ENCODE measurements at regions not wholly inside any gene's neighbourhood (a gene's known extent, or its start where the extent isn't known, plus 50 kb on each side); places are given as distances from the start of the nearest gene placed in this dataset.

- H3K4me1 ChIP-seq, result no peaks in the 10 kb centered on the region
- intact Hi-C loops (cut with DNase I; ENCODE audit: low total_unique reads), result no loop called here
- no peak overlapping the region for H3K27ac ChIP-seq
- 94 to 96% methylated on average over 2 of the region's 2 CpGs for WGBS, 2 donors (ENCODE audit: low coverage in 1 of 2)
- TF ChIP-seq CTCF (IDR thresholded peaks at IDR 0.05), result no peak
- TF ChIP-seq POLR2AphosphoS5 (IDR thresholded peaks at IDR 0.05), result no peak
- in situ Hi-C loops (cut with MboI; ENCODE audit: low pct_ligation_motif_present in 1 of 4, low pct_unique_long_range_greater_than_20kb in 1 of 4, low sequenced_read_pairs in 3 of 4), result no loop called here
- H3K9me3 ChIP-seq, result no peaks in the 10 kb centered on the region
- H3K36me3 ChIP-seq, result no peaks in the 10 kb centered on the region
- H3K4me3 ChIP-seq, result no peak overlapping the region
- peaks cover 16% of the 10 kb centered on the region for H3K27me3 ChIP-seq
- no peak for DNase-seq
Measured at GRCh38 chr10:125491381-125491780, 191.6 kb downstream of the TEX36 start.

- Histone ChIP-seq H3K27me3 (peaks cover 25% of the 10 kb centered on the region), H3K27ac (no peak overlapping the region), H3K9me3 (no peaks in the 10 kb centered on the region), H3K4me1 (no peaks in the 10 kb centered on the region), H3K4me3 (no peak overlapping the region), H3K36me3 (no peaks in the 10 kb centered on the region)
- in situ Hi-C loops (cut with MboI; ENCODE audit: low pct_ligation_motif_present in 1 of 4, low pct_unique_long_range_greater_than_20kb in 1 of 4, low sequenced_read_pairs in 3 of 4), result no loop called here
- no peak for DNase-seq
- intact Hi-C loops (cut with DNase I; ENCODE audit: low total_unique reads), result no loop called here
- TF ChIP-seq POLR2A (IDR thresholded peaks at IDR 0.05) (no peak), POLR2AphosphoS5 (IDR thresholded peaks at IDR 0.05) (no peak), EP300 (IDR thresholded peaks at IDR 0.05; ENCODE audit: low read depth) (no peak), CTCF (IDR thresholded peaks at IDR 0.05) (no peak)
- 40 to 50% methylated on average over 4 to 6 of the region's 6 CpGs for WGBS, 2 donors (ENCODE audit: low coverage in 1 of 2)
Measured at GRCh38 chr10:125489731-125490130, 193.2 kb downstream of the TEX36 start.

- TF ChIP-seq EP300 (IDR thresholded peaks at IDR 0.05; ENCODE audit: low read depth) (no peak), POLR2AphosphoS5 (IDR thresholded peaks at IDR 0.05) (no peak), CTCF (IDR thresholded peaks at IDR 0.05) (no peak), POLR2A (IDR thresholded peaks at IDR 0.05) (no peak)
- Histone ChIP-seq H3K4me3 (no peak overlapping the region), H3K9me3 (no peaks in the 10 kb centered on the region), H3K27ac (no peak overlapping the region), H3K36me3 (no peaks in the 10 kb centered on the region), H3K4me1 (no peaks in the 10 kb centered on the region), H3K27me3 (peaks cover 38% of the 10 kb centered on the region)
- DNase-seq, result no peak
- intact Hi-C loops (cut with DNase I; ENCODE audit: low total_unique reads) (loop anchor here (2.0 kb wide), 1 partner anchor 33 kb away; no protein-coding TSS in a partner anchor), in situ Hi-C loops (cut with MboI; ENCODE audit: low pct_ligation_motif_present in 1 of 4, low pct_unique_long_range_greater_than_20kb in 1 of 4, low sequenced_read_pairs in 3 of 4) (no loop called here)
- 66 to 79% methylated on average over 4 of the region's 4 CpGs for WGBS, 2 donors (ENCODE audit: low coverage in 1 of 2)
Measured at GRCh38 chr10:125485665-125486064, 197.3 kb downstream of the TEX36 start.

DNA sequence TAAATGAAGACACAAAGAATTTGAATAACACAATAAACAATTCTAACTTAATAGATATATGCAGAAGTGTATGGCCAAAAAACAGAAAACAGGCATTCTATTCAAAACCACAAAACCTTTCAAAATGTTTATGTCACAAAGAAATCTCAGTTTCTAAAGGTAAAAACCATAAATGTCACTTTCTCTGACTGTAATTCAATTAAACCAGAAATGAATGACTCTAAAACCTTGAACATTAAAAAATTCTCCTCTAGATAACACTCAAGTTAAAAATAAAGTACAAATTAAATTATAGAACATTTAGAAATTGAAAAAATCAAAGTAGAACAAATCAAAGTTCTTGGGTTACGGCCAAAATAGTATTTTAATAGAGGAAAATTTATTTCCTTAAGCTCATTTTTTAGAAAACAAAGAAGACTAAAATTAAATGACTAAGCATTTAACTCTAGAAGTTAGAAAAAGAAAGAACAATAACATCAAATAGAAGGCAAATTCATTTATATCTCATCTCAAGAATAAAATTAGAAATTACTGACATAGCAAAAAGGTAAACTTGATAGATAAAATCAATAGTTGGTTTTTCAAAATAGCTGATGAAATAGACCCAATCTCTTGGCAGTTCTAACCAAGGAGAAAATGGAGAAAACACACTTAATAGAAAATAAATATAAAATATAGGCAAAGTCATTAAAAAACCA is 198.8 kb downstream of the TEX36 start:
- Histone ChIP-seq H3K27me3 (peaks cover 45% of the 10 kb centered on the region), H3K27ac (no peak overlapping the region), H3K4me3 (no peak overlapping the region), H3K4me1 (no peaks in the 10 kb centered on the region), H3K9me3 (no peaks in the 10 kb centered on the region), H3K36me3 (no peaks in the 10 kb centered on the region)
- WGBS, 2 donors (ENCODE audit: low coverage in 1 of 2), result 71 to 88% methylated on average over 1 of the region's 1 CpG
- TF ChIP-seq POLR2AphosphoS5 (IDR thresholded peaks at IDR 0.05) (no peak), EP300 (IDR thresholded peaks at IDR 0.05; ENCODE audit: low read depth) (no peak), CTCF (IDR thresholded peaks at IDR 0.05) (no peak), POLR2A (IDR thresholded peaks at IDR 0.05) (no peak)
- no peak for DNase-seq
- in situ Hi-C loops (cut with MboI; ENCODE audit: low pct_ligation_motif_present in 1 of 4, low pct_unique_long_range_greater_than_20kb in 1 of 4, low sequenced_read_pairs in 3 of 4) (no loop called here), intact Hi-C loops (cut with DNase I; ENCODE audit: low total_unique reads) (no loop called here)
